GM12878 (cell line): ENCODE measurements at regions not wholly inside any gene's neighbourhood (a gene's known extent, or its start where the extent isn't known, plus 50 kb on each side); places are given as distances from the start of the nearest gene placed in this dataset.

Source experiments
- ATAC-seq: fragments of 200-7000 bp; cut with Tn5 transposase; 3 replicates; pipeline ENCODE4 v1.9.1; 2020; ENCODE audit warnings: mild to moderate bottlenecking, moderate library complexity
- BruUV-seq: library from RNA; stranded (reverse); fragments of 400-500 nt; replicated peaks from 2 replicates; lab custom pipeline; 2021; lab: Mats Ljungman, UMichigan
- CTCF ChIA-PET: fragments of 300-600 bp; sonication (Branson Sonifier 250); formaldehyde crosslinking; extraction: SDS; loops from one replicate; lab custom pipeline; 2021; ENCODE audit warnings: inconsistent platforms; lab: Yijun Ruan, JAX
- POLR2A ChIA-PET: fragments of 350-600 bp; formaldehyde crosslinking; extraction: SDS; loops from one replicate; lab custom pipeline; 2021; ENCODE audit warnings: inconsistent platforms; lab: Charles Lee
- RAD21 ChIA-PET: fragments of 300-600 bp; sonication (Branson Sonifier 250); formaldehyde crosslinking; loops from one replicate; lab custom pipeline; 2023; ENCODE audit warnings: antibody characterized with exemption; ENCODE audit not compliant: unreplicated experiment; lab: Charles Lee
- SMC1A ChIA-PET: fragments of 300-600 bp; sonication (Branson Sonifier 250); formaldehyde crosslinking; loops from one replicate; lab custom pipeline; 2023; ENCODE audit not compliant: unreplicated experiment, uncharacterized antibody; lab: Charles Lee
- DNase-seq: peaks from one replicate; pipeline ENCODE4 v3.0.0-alpha.2; 2011; ENCODE audit warnings: low read depth, low spot score
- FAIRE-seq: peaks from 3 replicates; lab custom pipeline; 2011; peaks lifted over from hg19 to GRCh38; lab: Jason Lieb, UNC
- H2AFZ ChIP-seq: 2 replicates; pipeline ENCODE4 v1.6.0; 2011; ENCODE audit warnings: low read depth, low read length, control low read depth; ENCODE audit not compliant: control insufficient read depth
- H3K27ac ChIP-seq: 2 replicates; pipeline ENCODE4 v1.5.1; 2011; ENCODE audit warnings: control low read depth; ENCODE audit not compliant: control insufficient read depth, insufficient read depth
- H3K27me3 ChIP-seq, 2 experiments: replicated peaks in 1 of 2; 2 replicates each; pipeline versions ENCODE4 v1.6.0 to v1.6.1; 2011; ENCODE audit warnings: low read length in 1 of 2; ENCODE audit not compliant: control insufficient read depth in 2 of 2, insufficient read depth in 2 of 2
- H3K36me3 ChIP-seq, 2 experiments: 2 replicates each; pipeline ENCODE4 v1.5.1; 2011; ENCODE audit warnings: low read length in 1 of 2; ENCODE audit not compliant: control insufficient read depth in 2 of 2, insufficient read depth in 2 of 2
- H3K4me1 ChIP-seq: 2 replicates; pipeline ENCODE4 v1.6.1; 2011; ENCODE audit warnings: mild to moderate bottlenecking, low read length, moderate library complexity, mixed read lengths; ENCODE audit not compliant: control insufficient read depth, insufficient read depth
- H3K4me2 ChIP-seq: 2 replicates; pipeline ENCODE4 v1.6.0; 2011; ENCODE audit warnings: control low read depth; ENCODE audit not compliant: control insufficient read depth, insufficient read depth
- H3K4me3 ChIP-seq: fragments of 200-600 bp; sonication (generic); 2 replicates; pipeline ENCODE4 v1.5.1; 2016
- H3K79me2 ChIP-seq: 2 replicates; pipeline ENCODE4 v1.6.0; 2011; ENCODE audit warnings: low read length; ENCODE audit not compliant: control insufficient read depth, insufficient read depth
- H3K9ac ChIP-seq: 2 replicates; pipeline ENCODE4 v1.8.0; 2011; ENCODE audit warnings: low read length, control low read depth, mixed read lengths; ENCODE audit not compliant: control insufficient read depth, insufficient read depth
- H3K9me3 ChIP-seq: replicated peaks from 3 replicates; pipeline ENCODE4 v1.5.1; 2011; ENCODE audit warnings: mild to moderate bottlenecking, low read length; ENCODE audit not compliant: control insufficient read depth, insufficient read depth
- H4K20me1 ChIP-seq: 2 replicates; pipeline ENCODE4 v1.6.0; 2011; ENCODE audit not compliant: control insufficient read depth, insufficient read depth
- BACH1 ChIP-seq: fragments of 450-650 bp; IDR thresholded peaks from 2 replicates; pipeline ENCODE4 v1.6.1; 2017; ENCODE audit warnings: mild to moderate bottlenecking, borderline replicate concordance
- CREM ChIP-seq: IDR thresholded peaks from 2 replicates; pipeline ENCODE4 v1.6.1; 2014; ENCODE audit warnings: antibody characterized with exemption, low read depth
- IKZF2 ChIP-seq, 2 experiments: fragments of 450-650 bp; IDR thresholded peaks; 2 replicates each; pipeline ENCODE4 v1.6.1; 2017; ENCODE audit warnings: mild to moderate bottlenecking in 2 of 2, moderate library complexity in 2 of 2
- LARP7 ChIP-seq: fragments of 450-650 bp; IDR thresholded peaks from 2 replicates; pipeline ENCODE4 v1.6.1; 2017; ENCODE audit warnings: mild to moderate bottlenecking
- MLLT1 ChIP-seq: fragments of 450-650 bp; IDR thresholded peaks from 2 replicates; pipeline ENCODE4 v1.6.1; 2016; ENCODE audit warnings: mild to moderate bottlenecking
- POLR2A ChIP-seq: IDR thresholded peaks from 2 replicates; pipeline ENCODE4 v1.6.1; 2011; ENCODE audit warnings: low read depth, mild to moderate bottlenecking, low read length
- POLR2AphosphoS2 ChIP-seq: IDR thresholded peaks from 2 replicates; pipeline ENCODE4 v1.6.1; 2011; ENCODE audit warnings: low read depth, mild to moderate bottlenecking, low read length, improper control_type of control experiment, moderate library complexity
- SMAD5 ChIP-seq: IDR thresholded peaks from 2 replicates; pipeline ENCODE4 v1.6.1; 2016; ENCODE audit warnings: antibody characterized with exemption, low read depth
- SPI1 ChIP-seq: IDR thresholded peaks from 2 replicates; pipeline ENCODE4 v1.6.1; 2011; ENCODE audit warnings: low read depth, mild to moderate bottlenecking, low read length, moderate library complexity, borderline replicate concordance; ENCODE audit not compliant: insufficient read depth
- STAT3 ChIP-seq: IDR thresholded peaks from 2 replicates; pipeline ENCODE4 v1.6.1; 2011; ENCODE audit warnings: low read depth, low read length, improper control_type of control experiment
- USF2 ChIP-seq: IDR thresholded peaks from 2 replicates; pipeline ENCODE4 v1.6.1; 2011; ENCODE audit warnings: low read depth, low read length, improper control_type of control experiment, borderline replicate concordance
- ZNF217 ChIP-seq: fragments of 450-650 bp; IDR thresholded peaks from 2 replicates; pipeline ENCODE4 v1.6.1; 2017; ENCODE audit warnings: antibody characterized with exemption, mild to moderate bottlenecking
- WGBS: methylation state at CpG from one replicate; pipeline ENCODE4 v1.1.6; 2016; ENCODE audit warnings: low lambda C conversion rate; ENCODE audit not compliant: insufficient replicate concordance, insufficient coverage; ENCODE audit errors: missing lambda C conversion rate; 5-methylcytosine and 5-hydroxymethylcytosine counted together
- in situ Hi-C: fragments of 300-500 bp; cut with MboI; formaldehyde crosslinking; loops from 9 replicates; pipeline ENCODE4 v1.14.3; 2018; ENCODE audit warnings: mixed read lengths
- intact Hi-C: fragments of 100-400 bp; cut with micrococcal nuclease; formaldehyde crosslinking; loops from one replicate; pipeline ENCODE4 v1.14.2; 2022; ENCODE audit not compliant: unreplicated experiment

DNA sequence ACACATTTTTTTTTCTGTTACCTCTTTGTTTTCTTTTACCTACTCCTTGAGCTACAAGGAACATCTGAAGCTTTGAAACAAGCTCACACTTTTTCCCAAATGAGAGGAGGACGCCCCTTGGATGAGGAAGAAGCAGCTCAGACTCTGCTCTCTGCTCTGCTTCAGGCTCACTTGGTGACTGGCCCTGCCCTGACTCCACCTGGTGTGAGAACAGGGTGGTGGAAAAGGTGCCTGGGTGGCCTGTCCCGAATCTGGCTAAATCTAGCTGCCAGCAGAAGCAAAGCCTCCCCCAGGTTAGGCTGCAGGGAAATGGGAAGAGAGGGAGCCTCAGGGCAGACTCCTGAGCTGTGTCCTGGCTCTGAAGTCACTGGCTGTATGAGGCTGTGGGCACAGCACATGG is 68.0 kb upstream of the CEACAM8 start:
- Histone ChIP-seq H3K9me3 (no peaks in the 10 kb centered on the region), H3K27me3 (no peaks in the 10 kb centered on the region), H2AFZ (no peak overlapping the region), H3K27ac (no peak overlapping the region), H4K20me1 (no peaks in the 10 kb centered on the region), H3K4me1 (no peaks in the 10 kb centered on the region), H3K9ac (no peak overlapping the region), H3K36me3 (no peaks in the 10 kb centered on the region), H3K4me3 (no peak overlapping the region), H3K79me2 (no peaks in the 10 kb centered on the region), H3K4me2 (no peak overlapping the region)
- POLR2A ChIA-PET, result interaction anchor here (0.6 kb wide), 1 partner anchor 89 kb away, joined by 3 read pairs; no protein-coding TSS in a partner anchor
- WGBS, result 0% methylated on average over 2 of the region's 2 CpGs
- FAIRE-seq (no peak), DNase-seq (no peak), ATAC-seq (no peak)
- no TSS peak for BruUV-seq
- no peak for TF ChIP-seq SPI1
- TF ChIP-seq IKZF2 (IDR thresholded peaks at IDR 0.05), result no peak
- TF ChIP-seq POLR2A, result no peak
- TF ChIP-seq SMAD5, result no peak
- SMC1A ChIA-PET, result no interaction called here
- RAD21 ChIA-PET, result no interaction called here
- intact Hi-C loops, result no loop called here
- CTCF ChIA-PET, result no interaction called here
- in situ Hi-C loops, result no loop called here

DNA sequence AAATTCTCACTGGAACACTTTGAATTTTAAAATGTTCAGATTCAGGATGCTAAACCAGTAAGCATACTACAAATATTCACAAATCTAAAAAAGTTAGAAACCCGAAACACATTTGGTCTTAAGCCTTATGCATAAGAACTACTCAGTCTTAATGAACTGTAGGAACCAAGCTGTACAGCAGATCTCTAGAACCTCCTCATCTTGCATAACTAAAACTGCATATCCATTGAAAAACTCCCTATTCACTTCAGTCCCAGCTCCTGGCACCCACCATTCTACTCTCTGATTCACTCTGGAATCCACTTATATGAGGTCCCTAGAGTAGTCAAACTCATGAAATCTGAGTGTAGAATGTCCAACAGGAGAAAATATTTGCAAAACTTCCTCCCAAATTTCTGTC is 65.6 kb upstream of the CEACAM8 start:
- Histone ChIP-seq H2AFZ (no peak overlapping the region), H3K4me1 (no peaks in the 10 kb centered on the region), H3K9me3 (no peaks in the 10 kb centered on the region), H3K4me3 (no peak overlapping the region), H3K27ac (no peak overlapping the region), H4K20me1 (no peaks in the 10 kb centered on the region), H3K36me3 (no peaks in the 10 kb centered on the region), H3K79me2 (no peaks in the 10 kb centered on the region), H3K4me2 (no peak overlapping the region), H3K27me3 (no peaks in the 10 kb centered on the region), H3K9ac (no peak overlapping the region)
- no peak for ATAC-seq
- no peak for TF ChIP-seq CREM
- no peak for TF ChIP-seq LARP7
- no peak for TF ChIP-seq BACH1
- TF ChIP-seq POLR2AphosphoS2, result no peak
- TF ChIP-seq MLLT1, result no peak
- TF ChIP-seq STAT3, result no peak
- TF ChIP-seq USF2, result no peak
- no peak for TF ChIP-seq ZNF217
- WGBS, result 0% methylated on average over 1 of the region's 1 CpG
- CTCF ChIA-PET, result interaction anchor here (1.0 kb wide), 1 partner anchor 9 kb away, joined by 3 read pairs; no protein-coding TSS in a partner anchor
- RAD21 ChIA-PET, result no interaction called here
- SMC1A ChIA-PET, result no interaction called here
- BruUV-seq, result no TSS peak
- intact Hi-C loops (no loop called here), in situ Hi-C loops (no loop called here)
- FAIRE-seq, result no peak
- DNase-seq, result no peak
- POLR2A ChIA-PET, result no interaction called here
